Upper lobe of left lung (tissue), 6 donors: ENCODE measurements at regions not wholly inside any gene's neighbourhood (a gene's known extent, or its start where the extent isn't known, plus 50 kb on each side); places are given as distances from the start of the nearest gene placed in this dataset.

Experiments
- ATAC-seq, 2 donors: fragments of 200-7000 bp; cut with Tn5 transposase; one replicate each; pipeline ENCODE4 v1.9.1; 2022; ENCODE audit warnings: mild to moderate bottlenecking in 2 of 2, moderate library complexity in 2 of 2; ENCODE audit not compliant: low FRiP score in 2 of 2
- DNase-seq, 2 donors: peaks; one replicate each; pipeline ENCODE4 v3.0.0-alpha.2; 2019 to 2020
- H3K27ac ChIP-seq, 4 donors: fragments of 200-600 bp; sonication (generic); one replicate each; pipeline ENCODE4 v1.5.1; 2016 to 2019
- H3K27me3 ChIP-seq, 4 donors: fragments of 200-600 bp; sonication (generic); one replicate each; pipeline ENCODE4 v1.5.1; 2017 to 2019
- H3K36me3 ChIP-seq, 4 donors: fragments of 200-600 bp; sonication (generic); one replicate each; pipeline ENCODE4 v1.5.1; 2016 to 2019
- H3K4me1 ChIP-seq, 4 donors: fragments of 200-600 bp; sonication (generic); one replicate each; pipeline ENCODE4 v1.5.1; 2018 to 2019
- H3K4me3 ChIP-seq, 4 donors: fragments of 200-600 bp; sonication (generic); one replicate each; pipeline ENCODE4 v1.5.1; 2017 to 2019; ENCODE audit warnings: mild to moderate bottlenecking in 2 of 4, moderate library complexity in 1 of 4
- H3K9me3 ChIP-seq, 4 donors: fragments of 200-600 bp; sonication (generic); one replicate each; pipeline ENCODE4 v1.5.1; 2018 to 2019
- CTCF ChIP-seq, 6 experiments: fragments of 450-650 bp in 4 of 6; fragments of 200-600 bp in 2 of 6; sonication (generic) in 2 of 6; IDR thresholded peaks; one replicate each; pipeline ENCODE4 v1.5.1; 2016 to 2019; ENCODE audit warnings: antibody characterized with exemption in 6 of 6
- EP300 ChIP-seq, 4 donors: sonication (generic); formaldehyde crosslinking; IDR thresholded peaks; one replicate each; pipeline ENCODE4 v1.5.1; 2017; ENCODE audit warnings: antibody characterized with exemption in 4 of 4, control low read depth in 2 of 4
- POLR2A ChIP-seq, 4 donors: fragments of 450-650 bp; IDR thresholded peaks; one replicate each; pipeline ENCODE4 v1.5.1; 2016 to 2017; ENCODE audit warnings: antibody characterized with exemption in 4 of 4, mild to moderate bottlenecking in 2 of 4
- POLR2AphosphoS5 ChIP-seq, 2 donors: sonication (generic); formaldehyde crosslinking; IDR thresholded peaks; one replicate each; pipeline ENCODE4 v1.5.1; 2017; ENCODE audit warnings: antibody characterized with exemption in 2 of 2
- WGBS, 2 donors: methylation state at CpG; one replicate each; pipeline ENCODE4 v1.1.5; 2017 to 2018; 5-methylcytosine and 5-hydroxymethylcytosine counted together
- donor health status: DM: no; HTN: no; CAD: no; lungs with moderate emphysema.
- donor health status: DM: no; HTN: yes; CAD: no; lungs with severe emphysema.

- ATAC-seq (no peak), DNase-seq (no peak)
- Histone ChIP-seq H3K4me1 (no peaks in the 10 kb centered on the region), H3K9me3 (peaks cover 0 to 7% (median 1%) of the 10 kb centered on the region in 4 donors), H3K36me3 (no peaks in the 10 kb centered on the region), H3K4me3 (no peak overlapping the region), H3K27me3 (no peaks in the 10 kb centered on the region), H3K27ac (no peak overlapping the region)
- TF ChIP-seq POLR2A (IDR thresholded peaks at IDR 0.05) (no peak), CTCF (IDR thresholded peaks at IDR 0.05) (no peak)
Observed at GRCh38 chr6:106874481-106874880, 100.0 kb downstream of the CD24 start.

DNA sequence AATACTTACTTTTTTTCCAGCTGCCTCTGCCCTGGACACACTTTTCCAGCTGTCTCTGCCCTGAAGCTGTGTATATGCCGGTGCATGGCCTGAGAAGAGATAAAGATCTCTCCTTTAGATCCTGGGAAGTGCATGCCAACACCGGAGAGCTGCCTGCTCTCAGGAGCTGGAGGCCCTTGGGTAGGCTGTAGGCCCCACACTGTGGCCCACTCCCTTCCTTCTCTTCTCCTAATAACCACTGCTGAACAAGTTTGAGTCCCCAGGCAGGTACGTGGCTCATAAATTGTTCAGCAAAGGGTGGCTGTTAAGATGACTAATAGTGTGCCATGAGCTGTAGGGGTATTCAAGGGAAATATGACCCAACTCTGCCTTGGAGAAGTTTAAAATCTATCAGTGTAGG, 102.5 kb downstream of the CD24 start:
- 39 to 63% methylated on average over 3 of the region's 3 CpGs for WGBS, 2 donors
- Histone ChIP-seq H3K4me3 (no peak overlapping the region), H3K27me3 (no peaks in the 10 kb centered on the region), H3K27ac (no peak overlapping the region), H3K36me3 (no peaks in the 10 kb centered on the region), H3K4me1 (no peaks in the 10 kb centered on the region), H3K9me3 (peaks cover 0 to 7% (median 1%) of the 10 kb centered on the region in 4 donors)
- no peak for DNase-seq
- TF ChIP-seq EP300 (IDR thresholded peaks at IDR 0.05) (no peak), POLR2AphosphoS5 (IDR thresholded peaks at IDR 0.05) (no peak), POLR2A (IDR thresholded peaks at IDR 0.05) (no peak), CTCF (IDR thresholded peaks at IDR 0.05) (no peak)
- ATAC-seq: no peak

DNA sequence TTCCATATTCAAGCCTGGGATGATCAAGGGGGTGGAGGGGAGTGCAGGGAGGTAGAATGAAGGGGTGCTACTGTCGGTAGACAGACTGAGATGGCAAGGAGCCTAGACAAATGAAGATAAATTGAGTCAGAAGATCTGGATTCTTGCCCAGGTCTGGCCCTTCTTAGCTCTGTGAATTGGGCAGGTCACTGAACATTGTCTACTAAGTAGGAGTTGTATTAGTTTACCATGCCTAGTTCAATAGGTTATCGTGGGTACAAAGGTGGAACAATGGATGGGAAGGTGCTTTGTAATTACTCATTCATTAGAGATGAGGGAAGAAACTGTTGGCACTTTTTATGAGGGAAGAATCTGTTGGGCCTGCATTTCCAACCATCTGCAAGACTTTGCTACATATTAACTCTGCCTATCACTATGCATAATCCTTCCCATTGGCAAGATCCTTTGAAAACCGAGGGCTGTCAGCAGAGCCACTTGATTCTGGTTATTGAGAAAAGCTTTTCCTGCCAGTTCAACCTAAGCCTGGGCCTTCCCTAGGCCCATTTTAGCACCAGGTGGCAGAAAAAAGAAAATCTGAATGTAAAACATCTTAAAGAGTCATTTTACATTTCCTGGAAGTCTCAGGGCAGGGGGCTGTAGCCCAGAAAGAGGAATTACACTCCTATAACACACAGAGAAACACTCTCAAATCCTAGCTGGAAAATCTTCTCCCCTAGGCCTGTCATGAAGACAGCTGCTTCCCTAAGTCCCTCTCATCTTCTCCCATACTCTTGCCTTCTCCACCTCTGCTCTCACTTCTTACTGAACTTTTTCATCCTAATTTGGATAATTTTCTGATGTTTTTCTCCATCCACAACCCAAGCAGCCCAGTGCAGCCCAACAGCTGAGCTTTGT, 103.5 kb downstream of the CD24 start:
- ATAC-seq (no peak), DNase-seq (no peak)
- H3K27me3 ChIP-seq: no peaks in the 10 kb centered on the region
- no peaks in the 10 kb centered on the region for H3K36me3 ChIP-seq
- no peaks in the 10 kb centered on the region for H3K4me1 ChIP-seq
- 63 to 69% methylated on average over 3 of the region's 3 CpGs for WGBS, 2 donors
- no peak for TF ChIP-seq EP300 (IDR thresholded peaks at IDR 0.05)
- no peak overlapping the region for H3K4me3 ChIP-seq
- no peak overlapping the region for H3K27ac ChIP-seq
- peaks cover 0 to 7% (median under 1%) of the 10 kb centered on the region in 4 donors for H3K9me3 ChIP-seq

- DNase-seq (no peak), ATAC-seq (peak in 1 of 2 donors; percentile 65)
- 70 to 85% methylated on average over 1 of the region's 1 CpG for WGBS, 2 donors
Observed at GRCh38 chr6:106870069-106870468, 104.5 kb downstream of the CD24 start.

DNA sequence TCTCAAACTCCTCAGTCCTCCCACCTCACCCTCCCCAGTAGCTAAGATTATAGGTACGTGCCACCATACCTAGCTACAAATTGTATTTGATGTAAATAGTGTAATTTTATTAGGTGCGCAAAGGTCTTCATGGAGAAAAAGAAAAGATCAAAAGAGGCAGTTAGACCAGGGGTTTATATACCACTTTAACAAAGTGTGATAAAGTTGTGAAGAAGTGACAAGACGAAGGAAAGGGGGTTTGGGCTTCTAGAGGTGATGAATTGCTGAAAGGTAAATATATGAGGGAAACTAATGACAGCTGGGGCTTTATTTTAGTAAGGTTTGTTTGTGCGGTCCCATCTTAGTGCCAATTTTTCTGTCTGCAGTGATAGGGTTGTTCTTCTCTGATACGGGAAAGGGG, 105.3 kb downstream of the CD24 start:
- WGBS, 2 donors: 85 to 92% methylated on average over 5 of the region's 5 CpGs
- no peak for ATAC-seq
- H3K27ac ChIP-seq: peak overlapping the region in 1 of 4 donors; percentile 42

More at GRCh38 chr6:106870069-106870468, 104.5 kb downstream of the CD24 start:
- Histone ChIP-seq H3K27ac (no peak overlapping the region), H3K36me3 (no peaks in the 10 kb centered on the region), H3K27me3 (no peaks in the 10 kb centered on the region), H3K9me3 (no peaks in the 10 kb centered on the region), H3K4me1 (no peaks in the 10 kb centered on the region), H3K4me3 (no peak overlapping the region)
- no peak for TF ChIP-seq POLR2AphosphoS5 (IDR thresholded peaks at IDR 0.05)
- no peak for TF ChIP-seq EP300 (IDR thresholded peaks at IDR 0.05)
- no peak for TF ChIP-seq CTCF (IDR thresholded peaks at IDR 0.05)
- no peak for TF ChIP-seq POLR2A (IDR thresholded peaks at IDR 0.05)

More for the DNA sequence above, 105.3 kb downstream of the CD24 start:
- H3K36me3 ChIP-seq: no peaks in the 10 kb centered on the region
- H3K27me3 ChIP-seq: no peaks in the 10 kb centered on the region
- no peaks in the 10 kb centered on the region for H3K9me3 ChIP-seq
- H3K4me1 ChIP-seq: no peaks in the 10 kb centered on the region
- DNase-seq: no peak
- TF ChIP-seq CTCF (IDR thresholded peaks at IDR 0.05) (no peak), POLR2AphosphoS5 (IDR thresholded peaks at IDR 0.05) (no peak), EP300 (IDR thresholded peaks at IDR 0.05) (no peak), POLR2A (IDR thresholded peaks at IDR 0.05) (no peak)
- no peak overlapping the region for H3K4me3 ChIP-seq
